ENCODE measurements at regions not wholly inside any gene's neighbourhood (a gene's known extent, or its start where the extent isn't known, plus 50 kb on each side); places are given as distances from the start of the nearest gene placed in this dataset.
"Not testable (repeated sequence)": the region's sequence is repeated elsewhere in the genome, so short reads cannot be mapped to it uniquely, and the experiment has no call there.

- no peak for DNase-seq (ENCODE audit: low spot score)
Observed at GRCh38 chr2:193475038-193475437, 1280.3 kb upstream of the TMEFF2 start.

GRCh38 chr2:193469251-193469650 is 1274.5 kb upstream of the TMEFF2 start:
- no peak for DNase-seq (ENCODE audit: low spot score)

GRCh38 chr2:193467276-193467987 is 1272.7 kb upstream of the TMEFF2 start:
- no peak for DNase-seq (ENCODE audit: low spot score)

GRCh38 chr2:193463011-193463410 is 1268.3 kb upstream of the TMEFF2 start:
- no peak for DNase-seq (ENCODE audit: low spot score)

- no peak for DNase-seq (ENCODE audit: low spot score)
Observed at GRCh38 chr2:193462411-193462810, 1267.7 kb upstream of the TMEFF2 start.

- DNase-seq (ENCODE audit: low spot score), result no peak
Observed at GRCh38 chr2:193461431-193461934, 1266.8 kb upstream of the TMEFF2 start.

- DNase-seq (ENCODE audit: low spot score), result no peak
Observed at GRCh38 chr2:193446967-193447366, 1252.2 kb upstream of the TMEFF2 start.

GRCh38 chr2:193442293-193442692 is 1247.6 kb upstream of the TMEFF2 start:
- no peak for DNase-seq (ENCODE audit: low spot score)

GRCh38 chr2:193428336-193428818 is 1233.6 kb upstream of the TMEFF2 start:
- no peak for DNase-seq (ENCODE audit: low spot score)

GRCh38 chr2:193412368-193412767 is 1217.6 kb upstream of the TMEFF2 start:
- DNase-seq (ENCODE audit: low spot score), result not testable (repeated sequence)

GRCh38 chr2:193409951-193410350 is 1215.2 kb upstream of the TMEFF2 start:
- no peak for DNase-seq (ENCODE audit: low spot score)

GRCh38 chr2:193382583-193382982 is 1187.8 kb upstream of the TMEFF2 start:
- DNase-seq (ENCODE audit: low spot score), result no peak

- DNase-seq (ENCODE audit: low spot score), result no peak
Observed at GRCh38 chr2:193377789-193378188, 1183.1 kb upstream of the TMEFF2 start.

- DNase-seq (ENCODE audit: low spot score), result no peak
Observed at GRCh38 chr2:193373120-193373519, 1178.4 kb upstream of the TMEFF2 start.

- no peak for DNase-seq (ENCODE audit: low spot score)
Observed at GRCh38 chr2:193371200-193371599, 1176.5 kb upstream of the TMEFF2 start.

GRCh38 chr2:193368615-193369014 is 1173.9 kb upstream of the TMEFF2 start:
- DNase-seq (ENCODE audit: low spot score), result no peak

GRCh38 chr2:193357508-193357907 is 1162.8 kb upstream of the TMEFF2 start:
- DNase-seq (ENCODE audit: low spot score), result no peak

- DNase-seq (ENCODE audit: low spot score), result not testable (repeated sequence)
Observed at GRCh38 chr2:193352665-193353242, 1158.0 kb upstream of the TMEFF2 start.

GRCh38 chr2:193350509-193350908 is 1155.8 kb upstream of the TMEFF2 start:
- DNase-seq (ENCODE audit: low spot score), result no peak

GRCh38 chr2:193349642-193350041 is 1154.9 kb upstream of the TMEFF2 start:
- DNase-seq (ENCODE audit: low spot score), result no peak

GRCh38 chr2:193348055-193348454 is 1153.3 kb upstream of the TMEFF2 start:
- no peak for DNase-seq (ENCODE audit: low spot score)

GRCh38 chr2:193336781-193337180 is 1142.0 kb upstream of the TMEFF2 start:
- DNase-seq (ENCODE audit: low spot score), result no peak

GRCh38 chr2:193334401-193334800 is 1139.7 kb upstream of the TMEFF2 start:
- DNase-seq (ENCODE audit: low spot score), result no peak

- no peak for DNase-seq (ENCODE audit: low spot score)
Observed at GRCh38 chr2:193333539-193333938, 1138.8 kb upstream of the TMEFF2 start.

Data from hematopoietic multipotent progenitor cell treated with erythropoietin and hydrocortisone succinate and interleukin-3 and kit ligand, for 15 days (in vitro differentiated cells).